HEK293 (cell line): ENCODE measurements at regions not wholly inside any gene's neighbourhood (a gene's known extent, or its start where the extent isn't known, plus 50 kb on each side); places are given as distances from the start of the nearest gene placed in this dataset.

Experiments
- CTCF ChIA-PET: fragments of 350-600 bp; formaldehyde crosslinking; extraction: SDS; loops from one replicate; lab custom pipeline; 2021; ENCODE audit warnings: antibody characterized with exemption; lab: Yijun Ruan, JAX
- POLR2A ChIA-PET: fragments of 300-600 bp; formaldehyde crosslinking; extraction: SDS; loops from one replicate; lab custom pipeline; 2020; ENCODE audit warnings: antibody characterized with exemption, inconsistent platforms; lab: Yijun Ruan, JAX
- H3K27ac ChIP-seq: fragments of 200-500 bp; sonication (Bioruptor generic); 2 replicates; pipeline ENCODE4 v1.5.1; 2014; ENCODE audit warnings: low read depth, low read length, control low read depth, inconsistent platforms; ENCODE audit errors: extremely low read depth
- H3K36me3 ChIP-seq, 2 experiments: fragments of 200-500 bp in 1 of 2; sonication (Bioruptor generic) in 1 of 2; 1 replicate in 1 of 2; 2 replicates in 1 of 2; pipeline ENCODE4 v1.5.1; 2014 to 2017; ENCODE audit warnings: inconsistent platforms in 2 of 2, low read length in 2 of 2; ENCODE audit not compliant: control insufficient read depth in 2 of 2, insufficient read depth in 1 of 2
- H3K4me1 ChIP-seq: fragments of 200-500 bp; sonication (Bioruptor generic); 2 replicates; pipeline ENCODE4 v1.5.1; 2014; ENCODE audit warnings: mild to moderate bottlenecking, low read length, inconsistent platforms; ENCODE audit not compliant: control insufficient read depth, insufficient read depth
- H3K4me3 ChIP-seq: 2 replicates; pipeline ENCODE4 v1.5.1; 2011; ENCODE audit warnings: low read depth, mild to moderate bottlenecking, control low read depth, low read length, moderate library complexity
- H3K9me3 ChIP-seq: fragments of 200-500 bp; sonication (Bioruptor generic); 2 replicates; pipeline ENCODE4 v1.5.1; 2014; ENCODE audit warnings: low read depth, low read length, inconsistent platforms; ENCODE audit not compliant: control insufficient read depth, insufficient read depth
- FEZF1 ChIP-seq: fragments of 450-650 bp; formaldehyde crosslinking; IDR thresholded peaks from 2 replicates; pipeline ENCODE4 v1.5.1; 2016; ENCODE audit warnings: missing biosample characterization, missing genetic modification characterization
- GLIS2 ChIP-seq: fragments of 450-650 bp; formaldehyde crosslinking; IDR thresholded peaks from 2 replicates; pipeline ENCODE4 v1.5.1; 2016; ENCODE audit warnings: missing biosample characterization, missing genetic modification characterization
- OVOL3 ChIP-seq: fragments of 450-650 bp; formaldehyde crosslinking; IDR thresholded peaks from 2 replicates; pipeline ENCODE4 v1.5.1; 2016; ENCODE audit warnings: missing biosample characterization, missing genetic modification characterization
- RBAK ChIP-seq: fragments of 450-650 bp; formaldehyde crosslinking; IDR thresholded peaks from 2 replicates; pipeline ENCODE4 v1.5.1; 2016; ENCODE audit warnings: missing biosample characterization, missing genetic modification characterization
- SCRT1 ChIP-seq: fragments of 450-650 bp; formaldehyde crosslinking; IDR thresholded peaks from 2 replicates; pipeline ENCODE4 v1.5.1; 2016; ENCODE audit warnings: missing biosample characterization, missing genetic modification characterization, borderline replicate concordance
- SCRT2 ChIP-seq: fragments of 450-650 bp; formaldehyde crosslinking; IDR thresholded peaks from 2 replicates; pipeline ENCODE4 v1.5.1; 2016; ENCODE audit warnings: missing biosample characterization, missing genetic modification characterization
- SP7 ChIP-seq: fragments of 450-650 bp; formaldehyde crosslinking; IDR thresholded peaks from 2 replicates; pipeline ENCODE4 v1.5.1; 2016; ENCODE audit warnings: missing biosample characterization, missing genetic modification characterization
- TCF7L2 ChIP-seq: IDR thresholded peaks from 2 replicates; pipeline ENCODE4 v1.6.1; 2011; ENCODE audit warnings: low read depth, mild to moderate bottlenecking, inconsistent platforms, low read length, moderate library complexity, borderline replicate concordance
- TRIM28 ChIP-seq: IDR thresholded peaks from 2 replicates; pipeline ENCODE4 v1.6.1; 2011; ENCODE audit warnings: low read length, control low read depth, borderline replicate concordance
- ZBTB17 ChIP-seq: fragments of 450-650 bp; formaldehyde crosslinking; IDR thresholded peaks from 2 replicates; pipeline ENCODE4 v1.5.1; 2016; ENCODE audit warnings: missing biosample characterization, missing genetic modification characterization
- ZBTB21 ChIP-seq: fragments of 450-650 bp; formaldehyde crosslinking; IDR thresholded peaks from 2 replicates; pipeline ENCODE4 v1.5.1; 2017; ENCODE audit warnings: missing biosample characterization, missing genetic modification characterization
- ZFP41 ChIP-seq: fragments of 450-650 bp; formaldehyde crosslinking; IDR thresholded peaks from 2 replicates; pipeline ENCODE4 v1.5.1; 2016; ENCODE audit warnings: missing biosample characterization, missing genetic modification characterization, borderline replicate concordance
- ZFP69B ChIP-seq: fragments of 450-650 bp; formaldehyde crosslinking; IDR thresholded peaks from 2 replicates; pipeline ENCODE4 v1.5.1; 2016; ENCODE audit warnings: missing biosample characterization, missing genetic modification characterization
- ZNF138 ChIP-seq: fragments of 450-650 bp; formaldehyde crosslinking; IDR thresholded peaks from 2 replicates; pipeline ENCODE4 v1.5.1; 2016; ENCODE audit warnings: missing biosample characterization, missing genetic modification characterization, borderline replicate concordance
- ZNF157 ChIP-seq: fragments of 450-650 bp; formaldehyde crosslinking; IDR thresholded peaks from 2 replicates; pipeline ENCODE4 v1.5.1; 2016; ENCODE audit warnings: missing biosample characterization, missing genetic modification characterization
- ZNF302 ChIP-seq: fragments of 450-650 bp; formaldehyde crosslinking; IDR thresholded peaks from 2 replicates; pipeline ENCODE4 v1.5.1; 2016; ENCODE audit warnings: missing biosample characterization, missing genetic modification characterization, low read depth
- ZNF350 ChIP-seq: fragments of 450-650 bp; formaldehyde crosslinking; IDR thresholded peaks from 2 replicates; pipeline ENCODE4 v1.5.0; 2017; ENCODE audit warnings: missing biosample characterization, mild to moderate bottlenecking, missing genetic modification characterization
- ZNF366 ChIP-seq: fragments of 450-650 bp; formaldehyde crosslinking; conservative IDR thresholded peaks from 2 replicates; pipeline ENCODE4 v1.5.1; 2016; ENCODE audit warnings: missing biosample characterization, missing genetic modification characterization
- ZNF394 ChIP-seq: fragments of 450-650 bp; formaldehyde crosslinking; IDR thresholded peaks from 2 replicates; pipeline ENCODE4 v1.5.1; 2016; ENCODE audit warnings: missing biosample characterization, missing genetic modification characterization, mild to moderate bottlenecking, moderate library complexity, borderline replicate concordance
- ZNF404 ChIP-seq: fragments of 450-650 bp; formaldehyde crosslinking; IDR thresholded peaks from 2 replicates; pipeline ENCODE4 v1.5.1; 2017; ENCODE audit warnings: missing biosample characterization, missing genetic modification characterization
- ZNF423 ChIP-seq: fragments of 450-650 bp; formaldehyde crosslinking; IDR thresholded peaks from 2 replicates; pipeline ENCODE4 v1.5.1; 2016; ENCODE audit warnings: missing biosample characterization, missing genetic modification characterization
- ZNF530 ChIP-seq: fragments of 450-650 bp; formaldehyde crosslinking; IDR thresholded peaks from 2 replicates; pipeline ENCODE4 v1.5.1; 2016; ENCODE audit warnings: low read depth, missing biosample characterization, missing genetic modification characterization
- ZNF561 ChIP-seq: fragments of 450-650 bp; IDR thresholded peaks from 2 replicates; pipeline ENCODE4 v1.5.1; 2018; ENCODE audit warnings: missing biosample characterization, missing genetic modification characterization, borderline replicate concordance
- ZNF585B ChIP-seq: fragments of 450-650 bp; formaldehyde crosslinking; IDR thresholded peaks from 2 replicates; pipeline ENCODE4 v1.5.1; 2016; ENCODE audit warnings: missing biosample characterization, missing genetic modification characterization
- ZNF747 ChIP-seq: fragments of 450-650 bp; formaldehyde crosslinking; IDR thresholded peaks from 2 replicates; pipeline ENCODE4 v1.5.1; 2016; ENCODE audit warnings: missing biosample characterization, missing genetic modification characterization
- ZNF76 ChIP-seq: fragments of 450-650 bp; formaldehyde crosslinking; IDR thresholded peaks from 2 replicates; pipeline ENCODE4; 2016; ENCODE audit warnings: low read depth, missing biosample characterization, missing genetic modification characterization, borderline replicate concordance
- ZNF837 ChIP-seq: fragments of 450-650 bp; formaldehyde crosslinking; IDR thresholded peaks from 2 replicates; pipeline ENCODE4 v1.5.1; 2016; ENCODE audit warnings: missing biosample characterization, missing genetic modification characterization
- ZNF843 ChIP-seq: fragments of 450-650 bp; formaldehyde crosslinking; IDR thresholded peaks from 2 replicates; pipeline ENCODE4 v1.5.1; 2016; ENCODE audit warnings: missing biosample characterization, missing genetic modification characterization
- TF ChIP-seq, protein P1 (sequence below): fragments of 450-650 bp; formaldehyde crosslinking; IDR thresholded peaks from 2 replicates; pipeline ENCODE4 v1.5.1; 2016; ENCODE audit warnings: missing biosample characterization, missing genetic modification characterization
- TF ChIP-seq, protein P2 (sequence below): fragments of 450-650 bp; formaldehyde crosslinking; IDR thresholded peaks from 2 replicates; pipeline ENCODE4 v1.5.1; 2017; ENCODE audit warnings: missing biosample characterization, missing genetic modification characterization
- TF ChIP-seq, protein P3 (sequence below): fragments of 450-650 bp; IDR thresholded peaks from 2 replicates; pipeline ENCODE4 v1.5.1; 2018; ENCODE audit warnings: missing biosample characterization, mild to moderate bottlenecking, missing genetic modification characterization

DNA sequence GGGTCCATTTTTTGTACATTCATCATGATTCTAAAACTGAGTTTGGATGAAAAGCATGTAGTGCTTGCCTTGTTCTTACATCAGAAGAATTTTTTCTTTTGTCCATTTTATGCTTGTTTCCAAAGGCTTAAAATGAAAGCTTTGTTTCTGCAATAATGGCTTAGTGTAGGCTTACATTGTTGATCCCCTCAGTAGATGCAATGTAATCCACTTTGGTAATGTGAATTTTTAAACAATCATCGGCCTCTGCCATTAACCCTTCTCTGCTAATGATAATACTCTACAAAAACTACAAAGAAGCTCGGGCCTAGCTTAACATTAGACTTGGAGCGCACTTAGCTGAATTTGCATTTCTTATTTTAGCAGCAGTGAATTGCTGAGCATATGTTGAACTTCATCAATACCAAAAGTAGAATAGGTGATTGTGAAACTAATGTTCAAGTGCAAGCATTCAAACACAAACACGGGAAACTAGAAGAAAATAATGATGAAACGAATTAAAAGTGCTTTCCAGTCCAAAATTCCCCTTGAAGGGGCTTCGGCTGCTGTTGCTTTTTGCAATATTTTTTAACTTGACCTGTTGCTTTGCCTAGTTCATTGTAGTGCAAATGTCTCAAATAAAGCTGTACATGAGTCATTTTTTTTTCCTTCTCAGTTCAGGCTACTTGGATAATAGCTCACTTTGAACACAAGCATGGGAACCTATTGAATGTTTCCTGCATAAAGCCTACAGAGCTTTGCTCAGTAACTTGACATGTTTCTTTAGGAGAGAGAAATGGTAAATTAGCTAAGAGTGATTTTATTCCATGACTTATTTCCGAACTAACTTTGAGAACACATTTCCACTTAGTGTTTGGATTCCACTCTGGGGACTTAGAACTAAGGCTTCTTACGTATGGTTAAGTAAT, 66.5 kb downstream of the SLIT2 start:
- TF ChIP-seq RBAK (tag by site-specific recombination) (no peak), ZFP69B (no peak), SCRT1 (tag by site-specific recombination) (peak; percentile 50; the same call in 1 of the 2 replicates), TRIM28 (peak; percentile 40; the same call in 1 of the 2 replicates), ZNF404 (no peak), OVOL3 (no peak), SCRT2 (peak; percentile 92)
- TF ChIP-seq, protein P1, sequence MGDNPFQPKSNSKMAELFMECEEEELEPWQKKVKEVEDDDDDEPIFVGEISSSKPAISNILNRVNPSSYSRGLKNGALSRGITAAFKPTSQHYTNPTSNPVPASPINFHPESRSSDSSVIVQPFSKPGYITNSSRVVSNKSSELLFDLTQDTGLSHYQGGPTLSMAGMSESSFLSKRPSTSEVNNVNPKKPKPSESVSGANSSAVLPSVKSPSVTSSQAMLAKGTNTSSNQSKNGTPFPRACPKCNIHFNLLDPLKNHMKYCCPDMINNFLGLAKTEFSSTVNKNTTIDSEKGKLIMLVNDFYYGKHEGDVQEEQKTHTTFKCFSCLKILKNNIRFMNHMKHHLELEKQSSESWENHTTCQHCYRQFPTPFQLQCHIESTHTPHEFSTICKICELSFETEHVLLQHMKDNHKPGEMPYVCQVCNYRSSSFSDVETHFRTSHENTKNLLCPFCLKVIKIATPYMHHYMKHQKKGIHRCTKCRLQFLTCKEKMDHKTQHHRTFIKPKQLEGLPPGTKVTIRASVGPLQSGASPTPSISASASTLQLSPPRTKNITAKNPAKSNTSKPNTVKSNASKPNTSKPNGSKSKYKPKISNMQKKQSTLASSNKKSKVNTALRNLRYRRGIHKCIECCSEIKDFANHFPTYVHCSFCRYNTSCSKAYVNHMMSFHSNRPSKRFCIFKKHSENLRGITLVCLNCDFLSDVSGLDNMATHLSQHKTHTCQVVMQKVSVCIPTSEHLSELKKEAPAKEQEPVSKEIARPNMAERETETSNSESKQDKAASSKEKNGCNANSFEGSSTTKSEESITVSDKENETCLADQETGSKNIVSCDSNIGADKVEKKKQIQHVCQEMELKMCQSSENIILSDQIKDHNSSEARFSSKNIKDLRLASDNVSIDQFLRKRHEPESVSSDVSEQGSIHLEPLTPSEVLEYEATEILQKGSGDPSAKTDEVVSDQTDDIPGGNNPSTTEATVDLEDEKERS (tag by site-specific recombination): no peak
- no peak overlapping the region for H3K4me3 ChIP-seq
- POLR2A ChIA-PET: interaction anchor here (1.5 kb wide), 1 partner anchor 66 kb away, joined by 4 read pairs; the partner anchor contains the start of gene SLIT2
- H3K27ac ChIP-seq: no peak overlapping the region
- no peaks in the 10 kb centered on the region for H3K9me3 ChIP-seq
- CTCF ChIA-PET: interaction anchor here (0.8 kb wide), 1 partner anchor 12 kb away, joined by 4 read pairs; no protein-coding TSS in a partner anchor
- H3K36me3 ChIP-seq: peaks cover 0 to 13% of the 10 kb centered on the region in 2 experiments; a peak in 1 of 3 replicates
- peaks cover 15% of the 10 kb centered on the region for H3K4me1 ChIP-seq

DNA sequence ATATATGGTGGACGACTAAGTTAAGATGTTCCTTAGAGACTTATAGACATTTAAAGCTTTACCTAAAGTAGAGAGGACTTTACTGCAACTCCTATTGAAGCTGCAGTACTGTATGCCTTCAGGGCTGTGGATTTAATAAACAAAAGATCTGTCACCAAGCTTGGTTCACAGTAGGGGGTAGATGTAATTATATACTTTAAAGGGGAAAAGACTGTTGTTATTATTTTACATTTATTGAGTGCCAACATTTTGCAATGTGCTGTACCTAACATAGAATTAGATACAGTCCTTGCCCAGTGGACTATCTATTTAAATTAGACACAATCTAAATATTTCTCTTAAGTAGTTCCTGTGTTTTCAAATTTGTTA, 67.2 kb downstream of the SLIT2 start:
- ChIA-PET CTCF (no interaction called here), POLR2A (interaction anchor here (1.5 kb wide), 1 partner anchor 67 kb away, joined by 4 read pairs; the partner anchor contains the start of gene SLIT2)
- Histone ChIP-seq H3K9me3 (no peaks in the 10 kb centered on the region), H3K4me3 (no peak overlapping the region), H3K4me1 (peaks cover 15% of the 10 kb centered on the region), H3K36me3 (peaks cover 0 to 12% of the 10 kb centered on the region in 2 experiments; a peak in 1 of 3 replicates), H3K27ac (no peak overlapping the region)
- TF ChIP-seq RBAK (tag by site-specific recombination): no peak
- no peak for TF ChIP-seq ZNF76
- no peak for TF ChIP-seq ZNF585B (tag by site-specific recombination)
- TF ChIP-seq FEZF1 (tag by site-specific recombination): peak; percentile 65
- TF ChIP-seq, protein P2, sequence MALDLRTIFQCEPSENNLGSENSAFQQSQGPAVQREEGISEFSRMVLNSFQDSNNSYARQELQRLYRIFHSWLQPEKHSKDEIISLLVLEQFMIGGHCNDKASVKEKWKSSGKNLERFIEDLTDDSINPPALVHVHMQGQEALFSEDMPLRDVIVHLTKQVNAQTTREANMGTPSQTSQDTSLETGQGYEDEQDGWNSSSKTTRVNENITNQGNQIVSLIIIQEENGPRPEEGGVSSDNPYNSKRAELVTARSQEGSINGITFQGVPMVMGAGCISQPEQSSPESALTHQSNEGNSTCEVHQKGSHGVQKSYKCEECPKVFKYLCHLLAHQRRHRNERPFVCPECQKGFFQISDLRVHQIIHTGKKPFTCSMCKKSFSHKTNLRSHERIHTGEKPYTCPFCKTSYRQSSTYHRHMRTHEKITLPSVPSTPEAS (tag by site-specific recombination): no peak
- TF ChIP-seq, protein P3, sequence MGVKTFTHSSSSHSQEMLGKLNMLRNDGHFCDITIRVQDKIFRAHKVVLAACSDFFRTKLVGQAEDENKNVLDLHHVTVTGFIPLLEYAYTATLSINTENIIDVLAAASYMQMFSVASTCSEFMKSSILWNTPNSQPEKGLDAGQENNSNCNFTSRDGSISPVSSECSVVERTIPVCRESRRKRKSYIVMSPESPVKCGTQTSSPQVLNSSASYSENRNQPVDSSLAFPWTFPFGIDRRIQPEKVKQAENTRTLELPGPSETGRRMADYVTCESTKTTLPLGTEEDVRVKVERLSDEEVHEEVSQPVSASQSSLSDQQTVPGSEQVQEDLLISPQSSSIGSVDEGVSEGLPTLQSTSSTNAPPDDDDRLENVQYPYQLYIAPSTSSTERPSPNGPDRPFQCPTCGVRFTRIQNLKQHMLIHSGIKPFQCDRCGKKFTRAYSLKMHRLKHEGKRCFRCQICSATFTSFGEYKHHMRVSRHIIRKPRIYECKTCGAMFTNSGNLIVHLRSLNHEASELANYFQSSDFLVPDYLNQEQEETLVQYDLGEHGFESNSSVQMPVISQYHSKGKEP (tag by site-specific recombination): peak; percentile 87
- no peak for TF ChIP-seq ZNF394 (tag by site-specific recombination)
- no peak for TF ChIP-seq ZFP41 (tag by site-specific recombination)
- no peak for TF ChIP-seq ZNF530 (tag by site-specific recombination)
- peak; percentile 68 for TF ChIP-seq ZNF843 (tag by site-specific recombination)
- peak; percentile 52; the same call in 1 of the 2 replicates for TF ChIP-seq TCF7L2
- 0 out of 2 replicates have a peak, but pooled peaks have one; percentile 20 for TF ChIP-seq ZNF366
- TF ChIP-seq ZNF837 (tag by site-specific recombination): no peak
- TF ChIP-seq ZNF561 (tag by site-specific recombination): no peak
- TF ChIP-seq GLIS2 (tag by site-specific recombination): no peak
- no peak for TF ChIP-seq ZBTB21
- TF ChIP-seq ZNF747: no peak
- peak; percentile 95 for TF ChIP-seq SP7 (tag by site-specific recombination)
- no peak for TF ChIP-seq ZNF302 (tag by site-specific recombination)
- TF ChIP-seq ZNF350 (tag by site-specific recombination): no peak
- no peak for TF ChIP-seq ZNF138
- no peak for TF ChIP-seq ZNF423 (tag by site-specific recombination)
- no peak for TF ChIP-seq ZBTB17
- TF ChIP-seq ZNF157 (tag by site-specific recombination): no peak
